Fibroblast of lung (primary cell): ENCODE measurements at regions not wholly inside any gene's neighbourhood (a gene's known extent, or its start where the extent isn't known, plus 50 kb on each side); places are given as distances from the start of the nearest gene placed in this dataset.

Experiments
- CTCF ChIP-seq, 2 donors: IDR thresholded peaks in 1 of 2; conservative IDR thresholded peaks in 1 of 2; 1 replicate in 1 of 2; 2 replicates in 1 of 2; pipeline ENCODE4 v1.5.1; 2011 to 2012; ENCODE audit warnings: low read length in 2 of 2, control low read depth in 1 of 2, inconsistent platforms in 1 of 2, low read depth in 1 of 2, mild to moderate bottlenecking in 1 of 2
- EZH2 ChIP-seq: IDR thresholded peaks from 2 replicates; pipeline ENCODE4 v1.5.1; 2012; ENCODE audit warnings: low read length, control low read depth, mild to moderate bottlenecking; ENCODE audit errors: missing control alignments

DNA sequence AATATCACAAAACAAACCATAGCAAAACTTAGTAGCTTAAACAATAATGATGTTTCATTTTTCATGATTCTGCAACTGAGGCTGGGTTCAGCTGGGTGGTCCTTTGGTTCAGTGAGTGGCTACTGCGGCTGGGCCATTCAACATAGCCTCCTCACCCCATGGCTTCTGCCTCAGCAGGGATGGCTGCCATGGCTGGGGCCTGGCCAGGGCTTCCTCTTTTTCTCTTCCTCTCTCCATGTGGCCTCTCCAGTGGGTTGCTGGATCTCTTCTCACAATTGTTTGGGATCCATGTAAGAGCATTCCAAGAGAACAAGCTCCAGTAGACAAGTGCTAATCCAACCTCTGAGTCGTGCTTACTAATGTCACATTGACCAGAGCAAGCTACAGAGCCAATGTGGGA is 248.6 kb upstream of the PLET1 start:
- TF ChIP-seq CTCF (conservative IDR thresholded peaks at IDR 0.05 in 1 of 2, IDR thresholded peaks at IDR 0.05 in 1 of 2; ENCODE audit: low read depth in 1 of 2, low read length in 2 of 2) = no peak
- TF ChIP-seq EZH2 = no peak
